Left colon (tissue), 2 donors: ENCODE measurements at regions not wholly inside any gene's neighbourhood (a gene's known extent, or its start where the extent isn't known, plus 50 kb on each side); places are given as distances from the start of the nearest gene placed in this dataset.

Experiments
- ATAC-seq: fragments of 200-7000 bp; cut with Tn5 transposase; one replicate; pipeline ENCODE4 v1.9.1; 2020; ENCODE audit warnings: mild to moderate bottlenecking, moderate library complexity
- DNase-seq, 2 donors: peaks; one replicate each; pipeline ENCODE4 v3.0.0-alpha.2; 2020
- intact Hi-C, 2 donors: fragments of 100-400 bp; cut with DNase I in 1 of 2; cut with micrococcal nuclease in 1 of 2; formaldehyde crosslinking; loops; one replicate each; pipeline versions ENCODE4 v1.11.2 to v1.14.0; 2022; cut with DNase I, micrococcal nuclease
- donor health status: DM: no; HTN: no; CAD: no.
- donor health status: DM: yes; HTN: yes; CAD: no.

DNA sequence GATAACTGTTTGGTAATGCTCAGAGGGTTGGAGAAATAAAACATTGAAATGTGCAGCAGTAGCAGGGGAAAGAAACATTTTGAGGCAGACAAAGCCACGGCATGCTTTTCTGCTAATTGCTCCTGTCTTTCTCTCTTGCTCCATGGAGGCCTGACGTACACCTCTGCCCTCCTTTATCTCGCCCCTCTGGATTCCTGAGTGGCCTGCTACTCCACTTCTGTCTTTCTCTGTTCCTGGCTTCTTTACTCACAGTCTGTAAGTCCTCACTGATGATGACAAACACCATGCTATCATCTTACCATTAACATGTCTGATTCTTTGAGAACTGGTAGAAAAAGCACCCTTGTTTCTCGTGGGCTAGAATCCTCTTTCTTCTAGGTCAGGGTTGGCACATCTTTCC lies 392.9 kb downstream of the MEIS1 start:
- intact Hi-C loops = no loop called here
- ATAC-seq (no peak), DNase-seq (no peak)

DNA sequence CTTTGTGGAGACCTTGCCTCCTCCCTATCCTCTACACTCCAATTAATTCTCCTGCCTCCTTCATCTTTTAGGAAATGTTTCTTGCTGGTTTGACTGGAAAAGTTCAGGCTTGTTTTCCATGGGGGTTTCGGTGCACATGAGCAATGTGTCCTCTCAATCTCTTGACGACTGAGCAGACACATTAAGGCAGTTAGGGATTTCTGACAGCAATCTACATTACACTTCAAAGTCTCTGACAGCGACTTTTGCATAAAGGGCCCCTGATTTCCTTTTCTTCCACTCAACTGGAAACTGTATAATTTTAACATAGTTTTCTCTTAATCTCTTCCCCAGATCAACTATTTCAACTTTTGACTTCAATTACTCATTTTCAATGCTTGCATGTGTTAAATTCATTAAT lies 394.0 kb downstream of the MEIS1 start:
- intact Hi-C loops = no loop called here
- ATAC-seq = no peak
- no peak for DNase-seq

DNA sequence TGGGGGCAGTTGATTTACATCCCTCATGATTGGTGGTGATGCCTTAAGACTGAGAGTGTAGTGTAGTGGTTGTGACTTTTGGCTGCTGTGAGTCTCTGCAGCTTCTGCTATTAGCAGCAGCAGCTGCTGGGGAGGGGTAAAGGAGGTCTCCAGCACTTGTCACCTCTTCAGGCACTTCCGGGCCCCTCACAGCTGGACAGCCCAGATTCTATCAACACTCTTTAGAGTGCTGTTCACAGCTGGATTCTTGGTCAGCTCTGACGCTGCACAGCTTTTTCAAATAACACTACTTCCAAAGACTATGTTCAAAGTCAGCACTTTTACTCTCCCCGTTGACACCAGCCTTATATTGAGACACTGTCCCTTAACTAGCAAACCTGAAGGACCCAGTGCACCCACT lies 396.0 kb downstream of the MEIS1 start:
- DNase-seq (no peak), ATAC-seq (no peak)
- intact Hi-C loops = no loop called here

DNA sequence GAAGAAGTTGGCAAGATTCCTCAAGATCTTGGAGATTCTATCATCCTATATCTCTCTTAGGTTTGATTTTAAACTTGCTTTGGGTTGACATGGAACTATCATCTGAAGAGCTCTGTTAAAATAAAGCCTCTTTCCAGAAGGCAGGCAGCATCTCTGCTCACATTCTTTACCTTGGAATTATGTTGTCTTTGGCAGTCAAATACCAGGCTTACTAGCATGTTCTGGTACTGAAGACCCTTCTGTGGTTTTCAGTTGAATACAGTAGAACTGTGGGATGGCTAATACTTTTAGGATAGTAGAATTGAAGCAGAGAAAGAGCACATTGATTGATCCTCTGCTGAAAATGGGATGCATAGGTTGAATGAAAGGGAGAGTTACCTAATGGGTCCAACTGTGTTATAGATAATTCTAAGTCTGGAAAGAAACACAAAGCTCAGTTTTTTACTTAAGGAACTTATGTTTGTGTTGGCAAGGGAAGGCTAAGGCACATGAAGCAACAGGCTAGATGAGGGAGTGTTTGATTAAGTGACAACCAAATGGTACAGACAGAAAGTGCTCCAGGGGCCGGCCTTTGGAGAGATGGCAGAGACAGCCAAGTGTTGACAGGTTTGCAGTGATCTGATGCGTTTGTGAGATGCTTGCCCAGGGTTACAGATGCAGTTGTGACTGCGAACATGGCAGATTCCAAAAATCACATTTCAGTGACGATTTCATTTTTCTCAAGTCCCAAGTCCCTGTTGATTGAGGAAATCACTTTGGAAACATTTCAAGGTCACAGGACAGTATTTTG lies 397.9 kb downstream of the MEIS1 start:
- ATAC-seq = no peak
- no peak for DNase-seq

DNA sequence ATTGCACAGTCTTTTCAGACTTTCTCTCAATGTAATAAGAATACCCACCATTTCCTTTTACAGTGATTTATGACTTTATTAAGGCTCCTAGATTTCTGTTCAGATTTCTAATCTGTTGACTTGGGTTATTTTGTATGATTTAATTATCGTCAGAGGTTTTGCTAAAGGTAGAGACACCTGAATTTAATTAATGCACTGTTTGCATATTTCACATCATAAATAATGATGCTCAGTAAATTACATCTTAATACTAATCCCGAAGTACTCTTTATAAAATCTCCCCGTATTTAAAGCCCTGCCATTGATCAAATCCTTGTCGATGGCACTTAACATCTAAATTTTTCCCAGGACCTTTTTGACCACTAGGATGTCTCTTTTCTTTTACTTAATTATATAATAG lies 399.9 kb downstream of the MEIS1 start:
- DNase-seq (no peak), ATAC-seq (no peak)
- intact Hi-C loops = no loop called here

More for the DNA sequence above, 397.9 kb downstream of the MEIS1 start:
- intact Hi-C loops = no loop called here

DNA sequence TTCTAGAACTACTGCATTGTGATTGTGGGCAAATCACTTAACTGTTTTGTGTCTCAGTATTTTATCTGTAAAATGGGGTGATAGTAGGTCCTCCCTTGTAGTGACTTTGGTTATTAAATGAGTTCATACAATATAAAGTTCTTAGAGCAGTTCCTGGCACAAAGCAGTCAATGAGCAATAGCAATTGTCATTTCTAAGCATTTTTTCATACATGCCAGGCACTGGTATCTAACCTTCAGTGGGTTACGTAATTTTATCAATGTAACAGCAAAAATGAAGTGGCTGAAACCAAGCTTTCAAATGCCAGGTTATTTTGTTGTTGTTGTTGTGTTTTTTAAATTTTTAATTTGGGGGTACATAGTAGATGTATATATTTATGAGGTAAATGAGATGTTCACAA lies 401.9 kb downstream of the MEIS1 start:
- intact Hi-C loops = no loop called here
- no peak for ATAC-seq
- DNase-seq = no peak

DNA sequence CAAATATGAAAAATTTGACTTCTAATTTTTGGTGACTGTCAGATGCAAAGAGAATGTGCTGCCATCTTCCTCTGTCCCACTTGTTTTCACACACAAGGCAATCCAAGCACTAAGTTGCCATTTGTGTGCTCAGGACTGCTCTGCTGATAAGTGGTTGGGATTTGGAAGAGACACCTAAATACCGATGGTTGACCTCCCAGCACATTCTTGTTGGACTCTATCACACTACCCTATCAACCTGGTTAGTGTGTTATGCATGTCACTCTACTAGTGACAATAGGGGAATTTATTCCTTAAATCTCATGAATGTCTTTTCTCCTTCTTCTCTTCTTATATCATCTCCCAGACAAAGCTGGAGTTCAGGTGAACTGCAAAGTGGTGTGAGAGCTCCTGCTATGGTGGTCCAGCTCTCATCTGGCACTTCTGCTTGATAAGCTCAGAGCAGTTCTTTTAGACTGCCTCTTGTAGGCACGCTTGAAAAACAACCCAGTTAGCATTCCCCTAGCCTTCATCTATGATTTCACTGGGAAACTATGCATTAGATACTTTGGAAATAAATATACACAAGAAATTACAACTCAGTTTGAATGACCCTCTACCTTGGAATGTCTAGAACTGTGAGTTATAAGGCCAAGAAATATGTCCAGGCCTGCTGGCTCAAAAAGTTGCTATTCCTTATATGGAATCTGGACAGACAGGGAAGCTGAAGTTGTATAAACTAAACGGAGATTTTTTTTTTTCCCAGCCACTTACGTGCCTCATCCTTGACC lies 404.8 kb downstream of the MEIS1 start:
- ATAC-seq (no peak), DNase-seq (no peak)
- intact Hi-C loops = no loop called here

DNA sequence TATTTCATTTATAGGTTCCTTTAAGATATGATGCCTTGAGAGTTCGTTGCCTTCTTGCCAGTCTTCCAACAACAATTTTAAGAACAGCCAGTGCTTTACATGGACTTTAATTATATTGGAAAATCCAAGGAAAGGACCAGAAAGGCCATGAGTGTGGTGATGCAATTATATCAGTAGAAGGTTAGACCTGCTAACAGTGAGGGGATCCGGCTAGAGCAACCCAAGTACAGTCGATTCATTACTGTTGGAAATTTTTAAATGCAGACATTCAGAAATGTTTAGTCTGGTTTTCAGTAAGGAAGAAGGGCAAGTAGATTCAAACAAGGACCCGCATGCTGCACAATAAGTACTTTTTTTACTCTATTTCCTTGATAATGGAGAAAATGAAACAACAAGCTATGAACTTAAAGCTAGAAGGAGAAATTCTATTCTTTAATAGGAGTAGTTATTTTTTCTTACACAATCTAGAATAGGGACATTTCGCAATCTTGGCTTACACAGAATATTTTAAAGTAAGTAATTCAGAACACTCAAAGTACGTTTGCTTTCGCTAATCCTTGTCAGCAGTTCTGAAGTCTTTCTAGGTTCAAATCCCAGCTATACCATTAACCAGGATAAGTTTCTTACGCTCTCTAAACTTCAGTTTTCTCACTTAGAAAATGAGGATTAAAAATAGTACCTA lies 405.5 kb downstream of the MEIS1 start:
- intact Hi-C loops = no loop called here
- DNase-seq (no peak), ATAC-seq (no peak)

DNA sequence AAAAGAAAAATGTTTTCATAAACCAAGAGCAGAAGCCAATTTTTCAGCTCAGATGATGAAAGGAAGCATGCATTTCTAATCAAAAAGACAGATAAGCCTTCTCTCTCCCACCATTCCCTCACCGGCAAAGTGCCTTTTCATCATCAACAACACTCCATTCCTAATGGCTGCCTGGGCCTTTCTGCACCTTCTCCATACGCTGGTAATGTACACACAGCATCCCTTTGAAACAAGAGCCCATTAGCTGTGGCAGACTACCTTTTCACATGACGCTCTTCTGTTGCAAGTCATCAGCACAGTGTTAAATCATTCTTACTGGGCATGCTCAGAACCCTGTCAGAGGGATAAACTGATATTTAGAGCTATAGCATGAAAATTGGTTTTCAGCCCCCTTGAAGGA lies 408.9 kb downstream of the MEIS1 start:
- ATAC-seq (no peak), DNase-seq (no peak)
- intact Hi-C loops = no loop called here

DNA sequence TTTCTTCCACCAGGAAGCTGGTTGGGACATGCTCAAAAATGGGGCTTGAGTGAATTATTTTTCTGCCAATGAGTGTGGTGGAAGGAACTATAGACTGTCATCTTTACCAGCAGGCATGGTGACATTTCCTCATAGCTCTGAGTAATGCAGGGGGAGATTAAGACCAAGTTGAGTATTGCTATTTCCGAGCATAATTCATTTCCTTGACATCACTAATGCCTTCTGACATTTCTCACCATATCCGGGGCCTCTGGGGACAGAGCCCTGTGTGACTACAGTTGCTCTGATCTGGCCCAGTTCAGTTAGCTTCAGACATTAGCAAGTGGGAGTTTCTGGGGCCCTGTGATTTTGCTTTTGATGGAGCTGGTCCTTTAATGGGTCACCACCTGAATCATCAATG lies 410.4 kb downstream of the MEIS1 start:
- DNase-seq = no peak
- no peak for ATAC-seq
- intact Hi-C loops = no loop called here

DNA sequence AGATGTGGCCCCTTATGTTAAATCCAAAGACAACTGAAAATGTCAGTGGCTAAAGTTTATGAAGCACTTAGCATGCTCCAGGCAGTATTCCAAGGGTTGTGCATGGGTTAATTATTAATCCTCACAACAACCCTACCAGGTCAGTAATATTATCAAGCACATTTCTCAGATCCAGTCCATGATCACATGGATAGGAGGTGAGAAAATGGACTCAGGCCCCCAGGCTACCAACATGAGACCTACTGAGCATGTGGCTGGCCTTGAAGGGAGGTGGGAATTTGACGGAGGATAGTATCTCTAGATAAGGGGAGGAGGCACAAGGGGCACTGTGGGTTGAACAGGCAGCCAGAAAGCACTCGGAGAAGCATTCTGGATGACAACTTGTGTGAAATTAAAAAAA lies 412.0 kb downstream of the MEIS1 start:
- intact Hi-C loops = no loop called here
- DNase-seq (no peak), ATAC-seq (no peak)

DNA sequence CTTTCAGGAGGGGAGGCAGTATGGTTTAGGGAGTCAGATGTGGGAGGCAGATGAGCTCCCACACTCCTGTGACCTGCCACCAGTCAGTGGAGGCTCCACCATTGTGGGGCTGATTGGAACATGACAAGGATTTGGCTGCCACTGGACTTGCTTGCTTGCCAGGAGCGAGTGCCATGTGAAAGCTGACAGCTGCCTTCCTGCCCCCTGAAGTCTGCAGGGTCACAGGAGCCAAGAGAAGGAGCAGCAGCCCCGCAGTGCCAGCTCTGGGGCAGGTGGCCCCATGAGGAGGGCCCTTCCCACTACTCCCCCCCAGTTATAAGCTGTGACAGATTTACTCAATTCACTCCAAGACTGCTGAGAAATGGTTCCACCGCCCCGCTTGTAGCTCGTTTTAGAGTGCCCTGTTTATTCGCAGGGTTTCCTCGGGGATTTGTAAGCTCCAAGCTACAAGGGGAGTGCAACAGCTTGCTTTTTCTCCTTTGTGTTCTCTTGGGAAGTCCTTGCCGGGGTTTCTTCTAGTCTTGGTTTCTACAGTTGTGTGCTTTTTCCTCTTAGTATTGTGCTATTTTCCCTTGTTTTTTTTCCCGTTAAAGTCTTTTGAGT lies 414.3 kb downstream of the MEIS1 start:
- ATAC-seq = no peak
- intact Hi-C loops = no loop called here

DNA sequence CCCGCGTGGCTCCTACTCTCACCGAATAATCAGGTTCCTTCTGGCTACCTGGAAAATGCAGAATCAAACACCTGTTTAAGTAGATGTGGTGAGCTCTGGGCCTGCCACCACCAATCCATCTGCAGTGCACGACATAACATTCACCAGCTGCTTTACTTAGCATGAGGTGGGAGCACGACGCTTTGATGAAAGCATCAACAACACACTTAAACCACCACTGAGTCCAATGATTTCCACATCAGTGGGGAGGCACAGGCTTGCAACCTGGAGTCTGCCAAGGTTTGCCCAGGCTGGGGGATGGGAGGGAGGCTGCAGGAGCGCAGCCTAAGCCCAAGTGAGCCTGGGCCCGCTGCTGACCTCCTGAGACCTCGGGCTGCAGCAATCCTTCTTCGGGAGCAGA lies 415.5 kb downstream of the MEIS1 start:
- DNase-seq (peak in 1 of 2 donors; percentile 39), ATAC-seq (no peak)
- intact Hi-C loops = no loop called here

More for the DNA sequence above, 414.3 kb downstream of the MEIS1 start:
- DNase-seq = no peak

DNA sequence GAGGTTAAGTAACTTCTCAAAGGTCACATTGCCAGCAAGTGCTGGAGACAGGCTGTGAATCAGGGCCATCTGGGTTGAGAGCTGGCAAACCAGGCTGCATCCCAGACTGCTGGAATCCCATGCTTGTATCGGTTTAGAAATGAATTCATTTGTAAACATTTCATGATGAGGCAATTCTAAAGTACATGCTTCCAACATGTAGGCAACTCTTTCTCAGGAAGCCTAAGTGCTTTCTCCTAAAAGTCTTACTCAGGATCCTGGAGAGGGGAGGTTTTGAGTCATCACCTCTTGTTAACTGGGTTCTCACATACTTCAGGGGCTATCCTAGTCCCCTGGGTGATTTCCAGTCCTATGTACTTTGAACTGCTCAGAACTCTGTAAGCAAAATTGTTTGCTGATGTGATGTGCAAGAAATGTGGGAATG lies 416.5 kb downstream of the MEIS1 start:
- DNase-seq (no peak), ATAC-seq (no peak)
- intact Hi-C loops = no loop called here

DNA sequence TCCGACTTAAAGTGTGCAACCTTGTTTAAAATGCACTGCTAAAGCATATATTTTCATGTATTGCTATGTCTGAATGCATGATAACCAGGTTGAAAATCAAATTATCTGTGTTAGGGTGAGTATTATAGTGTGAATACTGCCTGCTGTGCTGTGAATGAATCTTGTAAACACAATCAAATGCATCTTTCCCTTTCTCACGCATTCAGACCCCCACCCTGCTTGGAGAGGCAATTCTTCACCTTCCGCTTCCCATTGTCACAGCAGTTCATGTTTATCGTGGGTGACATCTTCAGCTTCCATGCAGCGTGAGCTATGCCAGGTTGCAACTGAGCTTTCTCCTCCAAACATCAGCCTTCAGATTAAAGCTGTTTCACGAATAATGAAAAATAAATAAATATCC lies 418.0 kb downstream of the MEIS1 start:
- ATAC-seq (no peak), DNase-seq (no peak)
- intact Hi-C loops = no loop called here

DNA sequence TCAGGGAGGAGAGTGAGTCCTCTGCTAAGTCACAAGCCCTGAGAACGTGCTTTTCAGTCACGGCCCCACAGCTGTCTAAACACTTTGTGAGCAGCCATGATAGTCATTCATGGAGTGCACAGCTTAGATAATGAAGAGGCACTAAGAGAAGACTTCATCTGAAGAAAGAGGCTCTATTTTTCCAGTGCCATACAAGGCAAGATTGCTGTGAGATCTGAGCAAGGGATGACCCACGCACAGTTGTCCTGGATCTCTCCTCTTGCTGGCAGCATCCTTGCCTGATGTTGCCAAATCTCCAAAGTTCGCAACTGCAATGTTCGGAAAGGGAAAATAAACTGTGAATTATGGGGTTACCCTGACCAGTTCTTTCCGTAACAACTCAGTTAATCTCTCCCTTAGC lies 418.7 kb downstream of the MEIS1 start:
- intact Hi-C loops = no loop called here
- no peak for ATAC-seq
- peak; percentile 15 to 57 for DNase-seq

DNA sequence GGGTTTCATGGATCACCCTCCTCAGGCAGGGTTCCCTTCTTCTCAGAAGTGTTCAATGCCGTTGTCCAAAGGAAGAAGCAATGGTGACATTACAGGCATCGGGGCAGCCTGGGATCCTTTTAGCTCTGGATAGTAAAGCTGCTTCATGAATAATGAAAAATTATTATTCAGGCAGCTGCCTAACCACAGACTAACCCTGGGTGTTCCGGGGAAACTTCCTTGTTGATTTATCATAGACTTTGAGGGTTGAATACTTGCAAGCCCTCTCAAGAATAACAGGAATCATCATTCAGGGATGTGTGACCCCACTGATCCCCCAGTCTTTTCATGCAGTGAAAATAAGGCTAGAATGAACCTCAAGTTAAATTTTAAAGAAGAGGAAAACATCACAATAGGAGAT lies 419.4 kb downstream of the MEIS1 start:
- no peak for DNase-seq
- intact Hi-C loops = no loop called here
- no peak for ATAC-seq

DNA sequence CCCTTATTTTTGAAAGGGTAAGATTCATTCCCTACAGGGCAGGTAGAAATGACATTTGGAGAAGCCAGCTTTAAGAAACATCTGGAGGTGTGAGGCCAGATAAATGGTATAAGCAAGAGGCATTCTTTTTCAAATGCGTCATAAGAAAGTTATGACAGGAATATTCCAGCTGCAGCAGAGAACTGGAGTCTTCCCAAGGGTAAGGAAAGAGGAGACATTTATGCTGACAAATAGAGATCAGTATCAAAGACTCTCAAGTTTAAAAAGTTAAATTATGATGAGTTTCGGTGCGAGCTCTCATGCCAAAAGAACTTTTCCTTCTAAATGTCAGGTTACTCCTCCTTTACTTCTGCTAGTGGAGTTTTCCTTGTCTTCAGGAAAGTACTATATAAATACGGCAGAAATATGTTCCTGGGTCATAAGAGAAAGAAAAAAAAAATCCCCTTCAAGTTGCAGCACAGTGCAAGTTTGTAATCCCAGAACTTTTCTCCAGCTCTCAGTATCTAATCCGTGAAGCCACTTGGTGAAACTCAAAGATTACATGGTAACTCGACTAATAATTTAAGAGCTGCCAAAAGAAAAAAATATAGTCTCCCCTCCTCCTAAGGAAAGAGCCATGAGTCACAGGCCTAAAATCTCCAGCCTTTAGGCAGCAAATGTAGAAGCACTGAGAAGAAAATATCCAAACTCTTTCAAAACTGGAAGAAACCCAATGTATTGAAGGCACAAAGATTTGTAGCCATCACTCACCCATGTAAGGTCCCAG lies 428.1 kb downstream of the MEIS1 start:
- DNase-seq (no peak), ATAC-seq (no peak)
- intact Hi-C loops = no loop called here

DNA sequence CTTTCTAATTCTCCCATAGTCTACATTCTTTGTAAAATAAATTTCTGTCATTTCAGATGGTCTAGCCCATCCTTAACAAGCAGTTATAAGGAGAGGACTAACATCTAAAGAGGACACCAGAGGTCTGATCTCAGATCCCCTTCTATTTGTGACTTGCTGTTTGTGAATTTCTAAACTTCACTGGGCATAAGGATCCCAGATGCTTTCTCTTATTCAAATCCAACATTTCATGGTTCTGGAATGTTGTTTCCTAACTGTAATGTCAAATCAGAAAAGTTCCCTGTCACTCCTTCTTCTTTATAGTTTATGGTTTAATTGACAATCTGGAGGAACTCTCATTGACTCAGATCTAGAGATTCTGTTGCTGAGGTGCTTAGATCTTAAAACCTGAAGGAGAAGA lies 430.2 kb downstream of the MEIS1 start:
- no peak for DNase-seq
- no peak for ATAC-seq
- intact Hi-C loops = no loop called here
